ACC112 (cell line): ENCODE measurements at regions not wholly inside any gene's neighbourhood (a gene's known extent, or its start where the extent isn't known, plus 50 kb on each side); places are given as distances from the start of the nearest gene placed in this dataset.
"Not testable (repeated sequence)": the region's sequence is repeated elsewhere in the genome, so short reads cannot be mapped to it uniquely, and the experiment has no call there.

Experiments used
- H2AFZ ChIP-seq: fragments of 200-600 bp; sonication (generic); one replicate; pipeline ENCODE4 v1.6.0; 2017; ENCODE audit warnings: antibody characterized with exemption, low read length; ENCODE audit not compliant: unreplicated experiment
- H3K27ac ChIP-seq: fragments of 200-600 bp; sonication (generic); 2 replicates; pipeline ENCODE4 v1.5.1; 2014; ENCODE audit warnings: low read depth, mild to moderate bottlenecking, antibody characterized with exemption, low read length, moderate library complexity
- H3K27me3 ChIP-seq: fragments of 200-600 bp; sonication (generic); 2 replicates; pipeline ENCODE4 v1.6.1; 2014; ENCODE audit warnings: mild to moderate bottlenecking, antibody characterized with exemption, low read length, moderate library complexity, mixed read lengths; ENCODE audit not compliant: insufficient read depth
- H3K36me3 ChIP-seq: fragments of 200-600 bp; sonication (generic); 2 replicates; pipeline ENCODE4 v1.6.1; 2016; ENCODE audit warnings: mild to moderate bottlenecking, antibody characterized with exemption, low read length, moderate library complexity, mixed read lengths; ENCODE audit not compliant: insufficient read depth
- H3K4me1 ChIP-seq: fragments of 200-600 bp; sonication (generic); one replicate; pipeline ENCODE4 v1.6.1; 2016; ENCODE audit warnings: low read length, mixed read lengths; ENCODE audit not compliant: insufficient read depth, unreplicated experiment, control insufficient read depth
- H3K4me3 ChIP-seq: fragments of 200-600 bp; sonication (generic); 2 replicates; pipeline ENCODE4 v1.5.1; 2014; ENCODE audit warnings: mild to moderate bottlenecking, low read depth, low read length
- H3K79me2 ChIP-seq: fragments of 200-600 bp; sonication (generic); one replicate; pipeline ENCODE4 v1.6.0; 2016; ENCODE audit warnings: low read length; ENCODE audit not compliant: control insufficient read depth, unreplicated experiment, insufficient read depth

DNA sequence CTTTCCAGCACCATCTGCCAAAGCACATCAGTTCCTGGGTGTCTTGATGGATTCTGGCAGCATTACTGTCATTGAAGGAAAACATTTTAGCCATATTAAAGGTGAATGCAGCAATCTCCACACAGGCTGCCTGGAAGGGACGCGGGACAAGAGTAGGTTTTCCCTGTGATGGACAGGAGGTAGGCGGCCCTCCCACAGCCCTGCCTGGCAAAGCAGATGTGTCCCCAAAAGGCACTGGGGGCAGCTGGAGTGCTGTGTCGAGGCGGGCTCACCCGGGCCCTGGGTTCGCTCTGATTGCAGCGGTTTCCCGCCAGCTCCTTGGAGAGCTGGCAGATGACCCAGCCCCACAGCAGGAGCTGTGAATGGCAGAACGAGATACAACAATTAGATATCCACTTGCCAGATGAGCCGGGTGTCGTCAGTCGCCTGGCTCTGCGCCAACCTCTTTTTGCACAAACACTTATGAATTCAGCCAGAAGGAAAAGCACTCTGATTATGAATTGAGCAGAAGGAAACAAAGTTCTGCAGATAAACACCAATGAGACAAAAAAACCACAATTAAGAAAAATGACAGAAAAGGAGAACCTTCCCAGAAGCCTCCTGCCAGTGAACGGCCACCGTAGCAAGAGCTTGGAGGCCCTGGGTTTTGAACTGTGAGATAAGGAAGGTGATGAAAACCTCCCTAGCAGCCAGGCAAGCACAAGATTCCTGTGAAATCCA is 64.9 kb upstream of the ZNF195 start:
- not testable (repeated sequence) for H3K4me1 ChIP-seq, H3K4me3 ChIP-seq, H3K36me3 ChIP-seq, H2AFZ ChIP-seq, H3K27ac ChIP-seq, H3K79me2 ChIP-seq
- peaks cover 26% of the 10 kb centered on the region for H3K27me3 ChIP-seq

DNA sequence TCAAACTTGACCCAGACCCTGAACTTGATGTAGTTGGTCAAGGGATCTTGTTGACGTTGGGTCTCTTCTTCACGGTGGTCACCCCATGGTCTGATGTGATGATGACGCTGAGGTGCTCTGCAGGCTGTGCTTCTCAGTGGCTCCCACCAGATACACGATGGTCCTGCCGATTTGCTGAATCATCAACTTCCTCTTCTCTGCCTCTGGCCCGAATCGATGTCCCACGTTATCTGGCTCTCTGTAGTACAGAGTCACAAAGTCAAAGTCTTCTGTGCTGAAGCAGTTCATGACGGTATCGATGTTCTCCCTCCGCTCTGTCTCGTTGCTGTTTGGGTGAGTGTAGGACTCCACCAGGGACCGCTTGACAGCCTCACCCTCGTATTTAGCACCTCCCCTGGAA is 58.5 kb upstream of the ZNF195 start:
- not testable (repeated sequence) for H3K27me3 ChIP-seq, H3K79me2 ChIP-seq, H3K4me1 ChIP-seq, H2AFZ ChIP-seq, H3K4me3 ChIP-seq, H3K36me3 ChIP-seq, H3K27ac ChIP-seq

GRCh38 chr11:3434976-3435375 is 56.0 kb upstream of the ZNF195 start:
- H3K27ac ChIP-seq: no peak overlapping the region
- H2AFZ ChIP-seq: no peak overlapping the region
- H3K4me1 ChIP-seq: no peaks in the 10 kb centered on the region
- H3K27me3 ChIP-seq: peaks cover 5% of the 10 kb centered on the region
- H3K79me2 ChIP-seq: no peaks in the 10 kb centered on the region
- H3K36me3 ChIP-seq: no peaks in the 10 kb centered on the region
- no peak overlapping the region for H3K4me3 ChIP-seq

GRCh38 chr11:3429191-3429590 is 50.2 kb upstream of the ZNF195 start:
- H3K27ac ChIP-seq, H3K4me3 ChIP-seq, H2AFZ ChIP-seq, H3K4me1 ChIP-seq, H3K79me2 ChIP-seq, H3K36me3 ChIP-seq: not testable (repeated sequence)
- peaks cover 23% of the 10 kb centered on the region for H3K27me3 ChIP-seq
